ENCODE measurements at regions not wholly inside any gene's neighbourhood (a gene's known extent, or its start where the extent isn't known, plus 50 kb on each side); places are given as distances from the start of the nearest gene placed in this dataset.

DNA sequence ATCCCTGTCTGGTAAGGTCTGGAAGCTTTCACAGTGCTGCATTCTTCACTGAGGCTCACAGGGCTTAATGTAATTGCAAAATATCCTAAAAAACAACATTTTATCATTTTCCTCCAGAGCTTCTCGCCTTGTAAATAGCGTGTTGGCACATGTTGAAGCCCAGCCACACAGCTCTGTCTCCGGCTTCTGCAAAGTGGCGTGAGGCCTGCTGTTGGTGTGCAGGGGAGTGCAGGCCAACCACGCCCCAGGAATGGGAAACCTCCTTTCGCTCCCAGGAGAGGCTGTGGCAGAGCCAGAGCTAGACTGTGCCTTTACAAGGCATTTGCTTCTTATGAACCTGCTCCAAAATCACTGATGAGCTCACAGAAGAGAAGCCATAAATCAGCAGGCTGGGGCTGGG, 248.2 kb upstream of the MAF start:
- H2AK5ac ChIP-seq (ENCODE audit: low read length, severe bottlenecking), result no peak overlapping the region
- H3K9me3 ChIP-seq (ENCODE audit: control insufficient read depth, low read length), result no peaks in the 10 kb centered on the region
- no peak overlapping the region for H2BK5ac ChIP-seq (ENCODE audit: low read depth, low read length, poor library complexity, severe bottlenecking)
- no peak overlapping the region for H2AFZ ChIP-seq (ENCODE audit: low read depth, low read length)
- no peak overlapping the region for H2BK15ac ChIP-seq (ENCODE audit: low read depth, poor library complexity, severe bottlenecking)
- H3K36me3 ChIP-seq (ENCODE audit: control insufficient read depth in 1 of 2, insufficient read depth in 2 of 2, low read depth in 1 of 2, low read length in 2 of 2), result no peaks in the 10 kb centered on the region
- no peak overlapping the region for H3K14ac ChIP-seq (ENCODE audit: low read length in 2 of 2)
- H2BK120ac ChIP-seq (ENCODE audit: low read depth, low read length), result no peak overlapping the region
- H3K23ac ChIP-seq (ENCODE audit: low read length in 2 of 2), result no peak overlapping the region
- no peaks in the 10 kb centered on the region for H3K27me3 ChIP-seq (ENCODE audit: control insufficient read depth in 1 of 2, insufficient read depth in 1 of 2, low read length in 2 of 2)
- no peak overlapping the region for H3K4me2 ChIP-seq (ENCODE audit: low read length, poor library complexity, severe bottlenecking)
- 84% methylated on average over 6 of the region's 6 CpGs for WGBS
- no peak overlapping the region for H3K4ac ChIP-seq (ENCODE audit: low read depth in 1 of 2, low read length in 2 of 2)
- no peak overlapping the region for H4K91ac ChIP-seq (ENCODE audit: low read length)
- no peaks in the 10 kb centered on the region for H3K79me1 ChIP-seq (replicated peaks; ENCODE audit: low read length, poor library complexity, severe bottlenecking)
- no peak overlapping the region for H3K9ac ChIP-seq (ENCODE audit: low read length)
- no peak overlapping the region for H3K4me3 ChIP-seq (ENCODE audit: insufficient read depth in 1 of 2, low read depth in 1 of 2, low read length in 2 of 2)
- H3K27ac ChIP-seq (ENCODE audit: low read length, poor library complexity, severe bottlenecking), result no peak overlapping the region
- no peak for DNase-seq
- H3K18ac ChIP-seq (ENCODE audit: low read depth in 1 of 2, low read length in 2 of 2), result no peak overlapping the region
- H4K8ac ChIP-seq (ENCODE audit: low read length), result no peak overlapping the region
- H3K4me1 ChIP-seq (ENCODE audit: control insufficient read depth, insufficient read depth, low read depth, low read length), result no peaks in the 10 kb centered on the region
- H2BK12ac ChIP-seq (ENCODE audit: low read length in 2 of 2), result no peak overlapping the region

DNA sequence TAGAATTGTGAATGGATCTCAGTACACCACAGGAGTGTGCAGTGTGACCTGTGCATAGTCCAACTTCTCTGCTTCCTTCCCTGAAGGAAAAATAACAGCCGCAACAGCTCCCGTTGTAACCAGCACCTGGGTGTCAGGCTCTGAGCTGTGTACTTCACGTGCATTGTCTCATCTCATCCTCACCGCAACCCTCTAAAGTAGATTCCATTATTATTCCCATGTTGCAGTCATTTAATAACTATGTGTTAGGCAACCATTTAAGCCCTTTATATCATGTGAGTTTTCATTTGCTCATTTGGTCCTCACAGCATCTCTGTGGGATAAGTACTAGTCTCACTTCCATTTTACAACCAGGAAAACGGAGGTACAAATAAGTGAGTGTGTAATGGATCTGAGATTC, 247.0 kb upstream of the MAF start:
- Histone ChIP-seq H2BK12ac (ENCODE audit: low read length in 2 of 2) (no peak overlapping the region), H2AFZ (ENCODE audit: low read depth, low read length) (no peak overlapping the region), H3K18ac (ENCODE audit: low read depth in 1 of 2, low read length in 2 of 2) (no peak overlapping the region), H2AK5ac (ENCODE audit: low read length, severe bottlenecking) (no peak overlapping the region), H4K8ac (ENCODE audit: low read length) (no peak overlapping the region), H3K27ac (ENCODE audit: low read length, poor library complexity, severe bottlenecking) (no peak overlapping the region), H4K91ac (ENCODE audit: low read length) (no peak overlapping the region), H3K23ac (ENCODE audit: low read length in 2 of 2) (no peak overlapping the region), H3K9me3 (ENCODE audit: control insufficient read depth, low read length) (no peaks in the 10 kb centered on the region), H3K14ac (ENCODE audit: low read length in 2 of 2) (no peak overlapping the region), H2BK15ac (ENCODE audit: low read depth, poor library complexity, severe bottlenecking) (no peak overlapping the region), H3K4ac (ENCODE audit: low read depth in 1 of 2, low read length in 2 of 2) (no peak overlapping the region), H3K4me1 (ENCODE audit: control insufficient read depth, insufficient read depth, low read depth, low read length) (no peaks in the 10 kb centered on the region), H2BK120ac (ENCODE audit: low read depth, low read length) (no peak overlapping the region), H3K27me3 (ENCODE audit: control insufficient read depth in 1 of 2, insufficient read depth in 1 of 2, low read length in 2 of 2) (no peaks in the 10 kb centered on the region), H3K4me2 (ENCODE audit: low read length, poor library complexity, severe bottlenecking) (no peak overlapping the region), H3K79me1 (replicated peaks; ENCODE audit: low read length, poor library complexity, severe bottlenecking) (no peaks in the 10 kb centered on the region), H3K36me3 (ENCODE audit: control insufficient read depth in 1 of 2, insufficient read depth in 2 of 2, low read depth in 1 of 2, low read length in 2 of 2) (no peaks in the 10 kb centered on the region), H3K4me3 (ENCODE audit: insufficient read depth in 1 of 2, low read depth in 1 of 2, low read length in 2 of 2) (no peak overlapping the region), H2BK5ac (ENCODE audit: low read depth, low read length, poor library complexity, severe bottlenecking) (no peak overlapping the region), H3K9ac (ENCODE audit: low read length) (no peak overlapping the region)
- no peak for DNase-seq
- 82% methylated on average over 4 of the region's 5 CpGs for WGBS

DNA sequence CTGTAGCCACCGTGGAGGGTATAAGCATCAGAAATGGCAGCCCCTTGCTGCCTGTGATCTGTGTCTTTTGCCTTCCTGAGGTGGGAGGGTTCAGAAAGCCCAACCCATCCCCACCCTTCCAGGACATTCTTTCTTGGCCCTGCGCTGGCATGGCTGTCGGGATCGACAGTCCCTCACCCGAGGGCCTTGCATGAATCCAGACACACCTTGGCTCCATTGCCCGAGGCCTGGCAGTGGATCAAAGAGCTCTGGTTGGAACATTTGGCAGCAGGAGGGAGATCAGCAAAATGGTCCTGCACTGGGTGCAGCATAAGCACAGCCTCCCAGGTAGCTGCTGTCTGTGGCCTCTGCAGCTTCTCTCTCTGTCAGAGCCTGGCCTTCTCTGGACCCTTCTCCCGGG, 246.6 kb upstream of the MAF start:
- Histone ChIP-seq H3K79me1 (replicated peaks; ENCODE audit: low read length, poor library complexity, severe bottlenecking) (no peaks in the 10 kb centered on the region), H2AFZ (ENCODE audit: low read depth, low read length) (no peak overlapping the region), H3K4me2 (ENCODE audit: low read length, poor library complexity, severe bottlenecking) (no peak overlapping the region), H2BK15ac (ENCODE audit: low read depth, poor library complexity, severe bottlenecking) (no peak overlapping the region), H3K27ac (ENCODE audit: low read length, poor library complexity, severe bottlenecking) (no peak overlapping the region), H3K23ac (ENCODE audit: low read length in 2 of 2) (no peak overlapping the region), H3K9ac (ENCODE audit: low read length) (no peak overlapping the region), H3K18ac (ENCODE audit: low read depth in 1 of 2, low read length in 2 of 2) (no peak overlapping the region), H2BK5ac (ENCODE audit: low read depth, low read length, poor library complexity, severe bottlenecking) (no peak overlapping the region), H2AK5ac (ENCODE audit: low read length, severe bottlenecking) (no peak overlapping the region), H3K9me3 (ENCODE audit: control insufficient read depth, low read length) (no peaks in the 10 kb centered on the region), H3K36me3 (ENCODE audit: control insufficient read depth in 1 of 2, insufficient read depth in 2 of 2, low read depth in 1 of 2, low read length in 2 of 2) (no peaks in the 10 kb centered on the region), H4K8ac (ENCODE audit: low read length) (no peak overlapping the region), H3K27me3 (ENCODE audit: control insufficient read depth in 1 of 2, insufficient read depth in 1 of 2, low read length in 2 of 2) (no peaks in the 10 kb centered on the region), H2BK12ac (ENCODE audit: low read length in 2 of 2) (no peak overlapping the region), H3K4me3 (ENCODE audit: insufficient read depth in 1 of 2, low read depth in 1 of 2, low read length in 2 of 2) (no peak overlapping the region), H2BK120ac (ENCODE audit: low read depth, low read length) (no peak overlapping the region), H3K14ac (ENCODE audit: low read length in 2 of 2) (no peak overlapping the region), H3K4ac (ENCODE audit: low read depth in 1 of 2, low read length in 2 of 2) (no peak overlapping the region), H4K91ac (ENCODE audit: low read length) (no peak overlapping the region), H3K4me1 (ENCODE audit: control insufficient read depth, insufficient read depth, low read depth, low read length) (no peaks in the 10 kb centered on the region)
- no peak for DNase-seq
- WGBS, result 95% methylated on average over 7 of the region's 7 CpGs

- Histone ChIP-seq H3K9me3 (ENCODE audit: control insufficient read depth, low read length) (no peaks in the 10 kb centered on the region), H3K18ac (ENCODE audit: low read depth in 1 of 2, low read length in 2 of 2) (no peak overlapping the region), H2BK12ac (ENCODE audit: low read length in 2 of 2) (no peak overlapping the region), H3K4me3 (ENCODE audit: insufficient read depth in 1 of 2, low read depth in 1 of 2, low read length in 2 of 2) (no peak overlapping the region), H3K4me1 (ENCODE audit: control insufficient read depth, insufficient read depth, low read depth, low read length) (no peaks in the 10 kb centered on the region), H2BK15ac (ENCODE audit: low read depth, poor library complexity, severe bottlenecking) (no peak overlapping the region), H3K4ac (ENCODE audit: low read depth in 1 of 2, low read length in 2 of 2) (no peak overlapping the region), H3K79me1 (replicated peaks; ENCODE audit: low read length, poor library complexity, severe bottlenecking) (no peaks in the 10 kb centered on the region), H2AFZ (ENCODE audit: low read depth, low read length) (no peak overlapping the region), H4K91ac (ENCODE audit: low read length) (no peak overlapping the region), H3K36me3 (ENCODE audit: control insufficient read depth in 1 of 2, insufficient read depth in 2 of 2, low read depth in 1 of 2, low read length in 2 of 2) (no peaks in the 10 kb centered on the region), H2BK120ac (ENCODE audit: low read depth, low read length) (no peak overlapping the region), H3K27me3 (ENCODE audit: control insufficient read depth in 1 of 2, insufficient read depth in 1 of 2, low read length in 2 of 2) (no peaks in the 10 kb centered on the region), H3K9ac (ENCODE audit: low read length) (no peak overlapping the region), H2BK5ac (ENCODE audit: low read depth, low read length, poor library complexity, severe bottlenecking) (no peak overlapping the region), H3K14ac (ENCODE audit: low read length in 2 of 2) (no peak overlapping the region), H2AK5ac (ENCODE audit: low read length, severe bottlenecking) (no peak overlapping the region), H3K4me2 (ENCODE audit: low read length, poor library complexity, severe bottlenecking) (no peak overlapping the region), H3K27ac (ENCODE audit: low read length, poor library complexity, severe bottlenecking) (no peak overlapping the region), H4K8ac (ENCODE audit: low read length) (no peak overlapping the region), H3K23ac (ENCODE audit: low read length in 2 of 2) (no peak overlapping the region)
- 88% methylated on average over 7 of the region's 7 CpGs for WGBS
- DNase-seq, result no peak
Observed at GRCh38 chr16:79845734-79846135, 245.2 kb upstream of the MAF start.
